ENCODE measurements at regions not wholly inside any gene's neighbourhood (a gene's known extent, or its start where the extent isn't known, plus 50 kb on each side); places are given as distances from the start of the nearest gene placed in this dataset.

DNA sequence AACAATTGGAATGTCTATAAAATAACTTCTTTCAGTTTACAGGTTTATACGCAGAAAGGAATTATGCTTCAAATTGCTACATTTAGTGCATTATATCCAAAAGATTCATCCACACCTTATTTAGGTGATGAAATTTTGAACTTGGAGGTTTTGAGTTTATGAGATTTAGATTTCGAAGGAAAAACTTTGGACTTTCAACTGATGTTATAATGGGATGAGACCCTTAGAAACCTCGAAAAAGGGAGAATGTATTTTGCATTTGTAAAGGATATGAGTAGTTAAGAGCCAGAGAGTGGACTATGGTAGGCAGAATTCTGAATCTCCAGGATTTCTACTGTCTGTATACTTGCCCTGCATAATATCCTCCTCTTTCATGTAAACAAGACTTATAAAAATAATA lies 851.6 kb upstream of the MGAT4C start:
- no peak overlapping the region for H4K8ac ChIP-seq (replicated peaks; ENCODE audit: insufficient read length, low read depth, low read length)
- no peak overlapping the region for H3K14ac ChIP-seq (ENCODE audit: insufficient read depth, low read length)
- no peak overlapping the region for H4K5ac ChIP-seq (ENCODE audit: insufficient read length, low read depth, low read length)
- H3K56ac ChIP-seq (ENCODE audit: insufficient read length, low read depth, low read length): no peak overlapping the region
- H2BK5ac ChIP-seq (ENCODE audit: insufficient read length, low read length): no peak overlapping the region
- no peak overlapping the region for H4K91ac ChIP-seq (ENCODE audit: insufficient read length, low read depth, low read length)
- H3K27ac ChIP-seq (ENCODE audit: insufficient read length, low read depth, low read length): no peak overlapping the region
- H2AFZ ChIP-seq (ENCODE audit: low read length): no peak overlapping the region
- no peak overlapping the region for H2BK20ac ChIP-seq (ENCODE audit: low read depth, low read length, poor library complexity, severe bottlenecking)
- H2BK120ac ChIP-seq (ENCODE audit: low read depth, low read length, poor library complexity, severe bottlenecking): no peak overlapping the region
- no peaks in the 10 kb centered on the region for H3K79me1 ChIP-seq (ENCODE audit: insufficient read depth, low read depth, low read length, poor library complexity, severe bottlenecking)
- peaks cover 0 to 3% of the 10 kb centered on the region in 2 experiments; a peak in 2 of 5 replicates for H3K9me3 Mint-ChIP-seq
- no peak for DNase-seq
- peak overlapping the region in 2 of 3 experiments; percentile 72 to 90; a peak in 4 of 7 replicates for H3K27ac Mint-ChIP-seq
- no peak overlapping the region for H2AK5ac ChIP-seq (ENCODE audit: insufficient read length, low read length)
- H3K27me3 Mint-ChIP-seq (ENCODE audit: low read depth): no peaks in the 10 kb centered on the region
- no peaks in the 10 kb centered on the region for H3K9me3 ChIP-seq (ENCODE audit: control insufficient read depth, low read depth, low read length)
- no peak overlapping the region for H3K18ac ChIP-seq (ENCODE audit: insufficient read length, low read depth, low read length)
- no peak overlapping the region for H2BK12ac ChIP-seq (ENCODE audit: insufficient read length, low read depth, low read length)
- H3K23me2 ChIP-seq (ENCODE audit: insufficient read length, low read depth, low read length, poor library complexity, severe bottlenecking): no peaks in the 10 kb centered on the region
- H2BK15ac ChIP-seq (ENCODE audit: low read depth, low read length): no peak overlapping the region
- H3K23ac ChIP-seq (ENCODE audit: insufficient read length, low read depth, low read length): no peak overlapping the region
- no peaks in the 10 kb centered on the region for H3K79me2 ChIP-seq (ENCODE audit: insufficient read depth, low read length)
- no CpG with 5 or more reads among the region's 3 CpGs for WGBS (ENCODE audit: extremely low coverage, insufficient read length, low lambda C conversion rate)
- no peaks in the 10 kb centered on the region for H3K4me1 ChIP-seq (ENCODE audit: insufficient read depth, low read length)
- H3K4me3 Mint-ChIP-seq: no peak overlapping the region
- TF ChIP-seq, protein P1, sequence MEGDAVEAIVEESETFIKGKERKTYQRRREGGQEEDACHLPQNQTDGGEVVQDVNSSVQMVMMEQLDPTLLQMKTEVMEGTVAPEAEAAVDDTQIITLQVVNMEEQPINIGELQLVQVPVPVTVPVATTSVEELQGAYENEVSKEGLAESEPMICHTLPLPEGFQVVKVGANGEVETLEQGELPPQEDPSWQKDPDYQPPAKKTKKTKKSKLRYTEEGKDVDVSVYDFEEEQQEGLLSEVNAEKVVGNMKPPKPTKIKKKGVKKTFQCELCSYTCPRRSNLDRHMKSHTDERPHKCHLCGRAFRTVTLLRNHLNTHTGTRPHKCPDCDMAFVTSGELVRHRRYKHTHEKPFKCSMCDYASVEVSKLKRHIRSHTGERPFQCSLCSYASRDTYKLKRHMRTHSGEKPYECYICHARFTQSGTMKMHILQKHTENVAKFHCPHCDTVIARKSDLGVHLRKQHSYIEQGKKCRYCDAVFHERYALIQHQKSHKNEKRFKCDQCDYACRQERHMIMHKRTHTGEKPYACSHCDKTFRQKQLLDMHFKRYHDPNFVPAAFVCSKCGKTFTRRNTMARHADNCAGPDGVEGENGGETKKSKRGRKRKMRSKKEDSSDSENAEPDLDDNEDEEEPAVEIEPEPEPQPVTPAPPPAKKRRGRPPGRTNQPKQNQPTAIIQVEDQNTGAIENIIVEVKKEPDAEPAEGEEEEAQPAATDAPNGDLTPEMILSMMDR (conservative IDR thresholded peaks at IDR 0.05): no peak
- peaks cover 0 to 3% (median 0%) of the 10 kb centered on the region in 3 experiments; a peak in 3 of 7 replicates for H3K36me3 Mint-ChIP-seq (ENCODE audit: insufficient read depth in 1 of 3, low read depth in 3 of 3)
- no peaks in the 10 kb centered on the region for H4K20me1 ChIP-seq (ENCODE audit: control insufficient read depth, insufficient read depth, insufficient read length)
- H3K9ac ChIP-seq (ENCODE audit: extremely low read depth, insufficient read length, low read length): no peak overlapping the region
- no peak overlapping the region for H3K4ac ChIP-seq (ENCODE audit: low read depth, low read length)
- no peak overlapping the region for H3T11ph ChIP-seq (ENCODE audit: low read length)
- no peaks in the 10 kb centered on the region for H3K27me3 ChIP-seq (ENCODE audit: insufficient read depth, low read length)
- H3K4me2 ChIP-seq (ENCODE audit: insufficient read depth, insufficient read length, low read length): no peak overlapping the region
- H3K4me1 Mint-ChIP-seq: peaks cover 16 to 24% of the 10 kb centered on the region in 2 experiments
